DMS114 treated with DMSO at 0.1 percent for 48 hours (cell line): ENCODE measurements at regions not wholly inside any gene's neighbourhood (a gene's known extent, or its start where the extent isn't known, plus 50 kb on each side); places are given as distances from the start of the nearest gene placed in this dataset.

ENCODE experiments used
- DNase-seq: peaks from one replicate; lab custom pipeline; 2025; ENCODE audit not compliant: unreplicated experiment; lab: John Stamatoyannopoulos, UW

GRCh38 chr1:193613041-193613440, 426.6 kb upstream of the B3GALT2 start:
- no peak for DNase-seq

DNA sequence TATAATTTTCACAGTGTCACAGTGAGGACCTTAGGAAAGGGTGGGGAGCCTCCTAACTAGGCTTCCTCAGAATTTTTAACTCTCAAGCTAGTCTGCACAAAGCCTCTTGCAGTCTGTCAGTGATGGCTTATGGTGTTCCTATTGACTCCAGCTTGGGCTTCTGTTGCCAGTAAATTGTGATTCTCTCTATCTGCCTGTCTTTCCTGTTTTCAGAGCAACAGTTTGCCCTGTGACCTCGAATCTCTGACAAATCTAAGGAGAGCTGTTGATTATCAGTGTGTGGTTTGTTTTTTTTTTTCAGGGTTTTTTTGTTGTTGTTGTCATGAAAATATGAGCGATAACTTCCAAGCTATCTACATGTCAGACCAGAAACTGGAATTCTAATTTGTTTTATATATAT, 423.2 kb upstream of the B3GALT2 start:
- DNase-seq, result no peak

DNA sequence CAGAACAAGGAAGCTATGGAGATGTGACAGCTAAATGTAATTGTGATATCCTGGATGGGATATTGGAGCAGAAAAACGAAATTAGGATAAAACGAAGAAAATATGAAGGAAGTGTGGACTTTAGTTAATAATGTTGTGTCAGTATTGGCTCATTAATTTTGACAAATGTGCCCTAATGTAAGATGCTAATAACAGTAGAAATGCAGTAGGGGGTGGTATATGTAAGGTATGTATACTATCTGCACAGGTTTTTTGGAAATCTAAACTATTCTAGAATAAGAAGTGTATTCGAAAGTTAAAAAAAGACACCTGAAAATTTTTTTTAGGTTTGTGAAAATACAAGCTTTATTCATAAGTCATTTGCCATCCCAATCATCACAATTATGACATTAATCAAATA, 421.4 kb upstream of the B3GALT2 start:
- DNase-seq, result no peak

DNA sequence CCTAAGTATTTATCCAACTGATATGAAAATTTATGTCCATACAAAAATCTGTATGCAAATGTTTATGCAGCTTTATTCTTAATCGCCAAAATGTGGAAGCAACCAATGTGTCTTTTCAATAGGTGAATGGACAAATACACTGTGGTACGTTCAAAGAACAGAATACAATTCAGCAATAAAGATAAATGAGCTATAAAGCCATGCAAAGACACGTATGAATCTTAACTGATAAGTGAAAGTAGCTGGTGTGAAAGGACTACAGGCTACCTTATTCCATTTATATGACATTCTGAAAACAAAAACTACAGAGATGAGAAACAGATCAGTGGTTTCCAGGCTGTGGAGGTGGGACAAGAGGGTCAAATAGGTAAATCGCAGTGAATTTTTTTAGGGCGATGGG, 419.6 kb upstream of the B3GALT2 start:
- no peak for DNase-seq

DNA sequence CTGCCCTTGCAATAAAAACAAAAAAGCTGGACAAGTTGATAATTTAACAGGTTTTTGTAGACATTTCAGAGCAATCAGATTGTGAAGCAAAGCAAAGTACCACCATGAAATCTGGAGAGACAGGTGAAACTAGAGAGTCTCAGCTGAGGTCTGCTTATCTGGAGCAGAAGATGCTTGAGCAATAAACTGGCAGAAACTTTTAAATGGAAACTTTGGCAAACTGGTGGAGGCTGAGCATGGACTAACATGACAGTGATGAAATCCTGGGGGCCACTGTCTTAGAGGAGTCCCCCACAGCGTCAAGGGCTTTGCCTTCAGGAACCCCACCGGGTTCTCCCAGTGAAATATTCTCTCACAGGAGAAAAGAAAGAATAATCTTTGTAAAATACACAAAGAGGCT, 416.3 kb upstream of the B3GALT2 start:
- no peak for DNase-seq

- DNase-seq, result no peak
These were observed 406.9 kb upstream of the B3GALT2 start for GRCh38 chr1:193593147-193593885.

- DNase-seq, result no peak
These were observed 405.9 kb upstream of the B3GALT2 start for GRCh38 chr1:193592317-193592716.

DNA sequence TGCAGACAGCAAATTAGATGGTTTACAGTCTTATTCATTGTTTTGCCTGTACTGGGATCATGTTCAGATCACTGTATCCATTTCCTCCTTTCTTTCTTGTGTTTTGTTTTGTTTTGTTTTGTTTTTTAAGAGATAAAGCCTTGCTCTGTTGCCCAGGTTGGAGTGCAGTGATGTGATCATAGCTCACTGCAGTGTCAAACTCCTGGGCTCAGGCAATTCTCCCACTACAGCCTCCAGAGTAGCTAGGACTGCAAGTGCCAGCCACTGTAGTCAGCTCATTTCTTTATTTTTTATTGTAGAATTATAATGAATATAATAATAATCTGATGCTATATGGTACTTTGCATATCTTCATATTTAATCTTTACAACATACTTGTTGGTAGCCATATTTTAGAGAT, 403.7 kb upstream of the B3GALT2 start:
- no peak for DNase-seq

GRCh38 chr1:193589597-193590040, 403.2 kb upstream of the B3GALT2 start:
- DNase-seq, result no peak

DNA sequence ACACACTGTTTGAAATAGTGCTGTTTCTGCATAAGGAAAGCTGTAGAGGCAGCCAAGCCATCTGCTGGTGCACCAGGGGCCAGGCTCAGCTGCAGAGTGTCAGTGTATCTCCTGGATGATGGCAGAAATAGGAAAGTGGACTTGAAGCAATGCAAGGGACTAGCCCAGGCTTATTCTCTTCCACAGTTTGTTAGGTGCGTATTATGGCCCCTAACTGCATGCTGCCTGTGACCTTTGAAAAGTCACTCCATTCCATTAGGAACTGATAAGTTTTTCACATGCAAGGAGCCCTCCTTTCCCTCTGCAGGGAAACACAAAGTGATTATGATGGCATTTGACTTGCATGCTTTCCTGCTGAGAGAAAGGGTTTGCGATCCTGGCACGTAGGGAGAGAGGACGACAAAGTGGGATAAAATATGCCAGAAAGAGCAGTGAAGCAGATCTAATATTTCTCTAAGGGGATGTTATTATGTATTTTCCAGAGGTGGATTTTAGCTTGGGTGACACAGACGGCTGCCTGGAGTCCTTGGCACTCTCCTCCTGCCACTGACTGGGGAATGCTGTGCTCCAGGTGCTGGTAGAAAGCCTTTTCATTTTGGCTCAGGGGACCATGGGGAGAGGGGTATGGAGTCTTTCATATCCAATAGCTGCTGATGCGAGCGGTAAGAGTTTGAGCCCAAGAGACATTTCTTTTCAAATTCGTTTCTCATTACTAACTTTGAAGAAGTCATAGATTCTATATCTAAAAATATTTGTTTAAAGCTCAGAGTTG, 402.1 kb upstream of the B3GALT2 start:
- DNase-seq, result no peak

GRCh38 chr1:193584731-193585239, 398.4 kb upstream of the B3GALT2 start:
- DNase-seq, result no peak

GRCh38 chr1:193581341-193581740, 394.9 kb upstream of the B3GALT2 start:
- no peak for DNase-seq

GRCh38 chr1:193580419-193580818, 394.0 kb upstream of the B3GALT2 start:
- no peak for DNase-seq

- DNase-seq, result no peak
These were observed 392.9 kb upstream of the B3GALT2 start for GRCh38 chr1:193579323-193579722.

DNA sequence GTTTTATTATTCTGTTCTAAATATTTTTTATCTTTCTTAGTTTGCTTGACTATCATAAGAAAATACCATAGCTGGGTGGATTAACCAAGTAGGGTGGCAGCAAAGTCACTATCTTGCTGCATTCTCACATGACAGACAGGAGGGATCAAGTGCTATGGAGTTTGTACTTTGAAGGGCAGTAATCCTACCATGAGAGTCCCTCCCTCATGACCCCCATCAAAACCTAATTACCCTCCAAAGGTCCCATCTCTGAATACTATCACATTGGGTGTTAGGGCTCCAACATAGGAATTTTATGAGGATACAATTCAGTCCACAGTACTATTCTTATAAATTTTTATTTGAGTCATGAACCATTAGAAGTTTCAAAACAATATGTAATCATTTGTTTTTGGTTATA, 388.5 kb upstream of the B3GALT2 start:
- DNase-seq, result no peak

DNA sequence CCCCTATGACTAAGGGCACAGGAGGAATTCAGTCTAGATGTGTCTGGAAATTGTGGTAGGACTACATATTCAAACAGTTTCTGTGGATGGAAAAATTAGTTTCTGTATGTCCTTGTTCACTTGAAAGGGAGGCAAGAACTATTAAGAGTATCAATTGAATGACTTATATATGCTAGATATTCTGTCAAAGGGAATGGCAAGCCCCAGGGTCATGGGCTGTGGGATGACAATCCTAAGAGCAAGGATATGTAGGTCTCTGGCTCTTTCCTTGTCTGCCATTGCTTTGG, 383.5 kb upstream of the B3GALT2 start:
- DNase-seq, result no peak

- DNase-seq, result no peak
These were observed 382.9 kb upstream of the B3GALT2 start for GRCh38 chr1:193569096-193569982.

DNA sequence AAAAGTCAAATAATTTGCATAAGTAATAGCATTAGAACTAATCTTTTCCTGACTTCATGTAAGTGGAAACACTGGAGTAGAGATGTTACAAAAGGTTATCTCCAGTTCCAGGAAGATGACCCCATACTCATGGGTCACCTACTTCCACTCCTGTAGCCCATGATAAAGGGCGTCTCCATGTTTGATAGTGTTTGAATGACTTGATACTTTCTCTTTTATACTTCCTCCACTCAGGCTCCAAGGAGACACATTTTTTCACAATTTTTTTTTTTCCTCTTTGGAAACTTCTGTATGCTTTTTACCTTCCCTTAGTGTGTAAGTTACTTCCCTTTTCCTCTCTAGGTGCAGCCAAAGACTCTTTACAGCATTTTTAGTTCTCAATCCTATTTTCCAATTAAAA, 382.1 kb upstream of the B3GALT2 start:
- DNase-seq, result no peak

DNA sequence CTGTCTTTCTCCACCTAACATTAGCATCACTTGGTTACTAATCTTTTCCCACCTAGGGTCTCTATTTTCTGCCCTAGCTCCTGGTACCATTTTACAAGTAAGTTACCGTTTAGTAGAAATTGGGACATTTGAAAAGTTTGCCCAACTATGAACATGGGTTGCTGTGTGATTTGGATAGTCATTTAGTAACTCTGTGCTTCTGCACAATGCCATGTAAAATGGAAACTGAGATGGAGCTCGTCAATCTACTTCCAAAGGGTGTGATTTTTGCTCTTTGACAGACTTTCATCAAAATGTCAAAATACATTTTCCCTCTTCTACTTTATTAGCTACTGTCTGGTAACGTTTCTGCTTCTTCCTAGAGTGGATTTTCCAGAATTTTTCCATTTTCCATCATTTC, 381.5 kb upstream of the B3GALT2 start:
- DNase-seq, result no peak

- DNase-seq, result no peak
These were observed 380.3 kb upstream of the B3GALT2 start for GRCh38 chr1:193566735-193567134.

DNA sequence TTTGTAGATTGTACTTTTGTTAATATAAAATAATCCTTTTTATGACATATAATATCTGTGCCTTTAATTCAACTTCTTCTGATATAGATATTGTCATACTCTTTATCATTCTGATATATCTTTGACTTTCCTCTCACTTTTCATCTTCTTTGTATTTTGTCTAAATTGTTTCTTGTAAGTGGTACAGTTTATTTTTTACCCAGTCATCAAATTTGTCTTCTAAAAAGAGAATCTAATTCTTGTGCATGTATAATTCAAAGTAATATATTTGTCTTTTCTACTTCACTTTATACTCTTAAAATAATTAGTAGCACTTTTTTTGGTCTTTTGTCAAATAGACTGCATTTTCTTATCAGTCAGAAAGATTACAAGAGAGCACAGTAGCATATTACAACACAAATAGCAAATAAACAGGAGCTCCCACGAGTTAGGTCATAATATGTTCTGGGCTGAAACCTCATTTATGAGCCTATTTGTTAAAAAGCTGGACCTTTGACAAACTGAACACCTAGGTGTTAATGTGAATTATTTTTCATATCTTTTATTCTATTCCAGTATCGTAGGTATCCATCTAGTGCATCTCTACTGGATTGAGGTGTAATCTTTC, 379.7 kb upstream of the B3GALT2 start:
- DNase-seq, result no peak
